22Rv1 (cell line): ENCODE measurements at regions not wholly inside any gene's neighbourhood (a gene's known extent, or its start where the extent isn't known, plus 50 kb on each side); places are given as distances from the start of the nearest gene placed in this dataset.

ENCODE experiments used
- CTCF ChIP-seq: fragments of 450-650 bp; IDR thresholded peaks from 2 replicates; pipeline ENCODE4 v1.5.1; 2017; ENCODE audit warnings: mild to moderate bottlenecking
- ZFX ChIP-seq: fragments of 450-650 bp; IDR thresholded peaks from 2 replicates; pipeline ENCODE4 v1.6.1; 2017; ENCODE audit warnings: antibody characterized with exemption, borderline replicate concordance

GRCh38 chr14:55764784-55765183 lies 184.8 kb downstream of the KTN1 start:
- TF ChIP-seq CTCF, result no peak
- TF ChIP-seq ZFX, result no peak
